ENCODE measurements at regions not wholly inside any gene's neighbourhood (a gene's known extent, or its start where the extent isn't known, plus 50 kb on each side); places are given as distances from the start of the nearest gene placed in this dataset.
A peak's percentile ranks its signal among the peaks of the same experiment; 100 is the strongest.

GRCh38 chr2:64228126-64228678 lies 84.0 kb upstream of the PELI1 start:
- H3K4me1 ChIP-seq (ENCODE audit: insufficient read depth, low read length): peaks cover 17% of the 10 kb centered on the region
- Mint-ChIP-seq H3K4me1 (peaks cover 9 to 27% (median 16%) of the 10 kb centered on the region in 4 donors), H3K27me3 (peaks cover 0 to 4% of the 10 kb centered on the region in 2 donors), H3K9me3 (no peaks in the 10 kb centered on the region), H3K36me3 (no peaks in the 10 kb centered on the region), H3K4me3 (peak overlapping the region; percentile 90 to 95 (median 93)), H3K27ac (peak overlapping the region; percentile 74 to 96 (median 93))
- H3K27ac ChIP-seq (ENCODE audit: low read depth, low read length): peak overlapping the region; percentile 20
- intact Hi-C loops (cut with micrococcal nuclease): loop anchor here (2.0 kb wide), 4 partner anchors 13 to 179 kb away; no protein-coding TSS in a partner anchor
- CTCF ChIA-PET (ENCODE audit: partially characterized antibody): interaction anchor here (0.8 to 3.0 kb wide), 6 partner anchors 12 to 259 kb away, joined by 3 to 20 read pairs (median 3); no protein-coding TSS in a partner anchor
- POLR2A ChIA-PET (ENCODE audit: partially characterized antibody): interaction anchor here (1.0 to 2.5 kb wide), 4 partner anchors 9 to 85 kb away, joined by 4 to 8 read pairs (median 7); no protein-coding TSS in a partner anchor
- peak; percentile 39 to 53 (median 46) for DNase-seq
- no peaks in the 10 kb centered on the region for H3K36me3 ChIP-seq (ENCODE audit: insufficient read depth, low read length)
- no peaks in the 10 kb centered on the region for H3K9me3 ChIP-seq (ENCODE audit: control insufficient read depth in 1 of 2, low read length in 2 of 2)
- peak overlapping the region; percentile 30 to 50 for H3K4me3 ChIP-seq (ENCODE audit: low read length in 2 of 2)
- no peaks in the 10 kb centered on the region for H3K27me3 ChIP-seq (ENCODE audit: insufficient read depth, low read length)

DNA sequence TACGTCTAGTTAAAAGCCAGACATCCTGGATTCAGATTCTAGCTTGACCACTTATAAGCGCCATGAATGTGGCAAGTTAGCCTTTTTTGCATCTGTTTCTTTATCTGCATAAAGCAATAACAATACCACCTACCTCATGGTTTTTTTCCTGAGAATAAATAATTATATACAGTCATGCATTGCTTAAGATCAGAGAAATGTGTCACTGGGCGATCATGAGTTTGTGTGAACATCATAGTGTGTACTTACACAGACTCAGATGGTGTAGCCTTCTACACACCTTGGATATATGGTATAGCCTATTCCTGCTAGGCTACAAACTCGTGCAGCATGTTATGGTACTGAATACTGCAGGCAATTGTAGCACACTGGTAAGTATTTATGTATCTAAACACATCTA lies 84.7 kb upstream of the PELI1 start:
- ChIA-PET POLR2A (ENCODE audit: partially characterized antibody) (interaction anchor here (1.0 to 2.5 kb wide), 3 partner anchors 10 to 86 kb away, joined by 4 to 8 read pairs (median 8); no protein-coding TSS in a partner anchor), CTCF (ENCODE audit: partially characterized antibody) (interaction anchor here (0.8 to 3.0 kb wide), 4 partner anchors 14 to 102 kb away, joined by 3 to 20 read pairs (median 3); no protein-coding TSS in a partner anchor)
- no peak for DNase-seq
- intact Hi-C loops (cut with micrococcal nuclease): loop anchor here (2.0 kb wide), 4 partner anchors 14 to 180 kb away; no protein-coding TSS in a partner anchor
- Mint-ChIP-seq H3K9me3 (no peaks in the 10 kb centered on the region), H3K27me3 (peaks cover 0 to 4% of the 10 kb centered on the region in 2 donors), H3K36me3 (no peaks in the 10 kb centered on the region), H3K4me1 (peaks cover 8 to 23% (median 12%) of the 10 kb centered on the region in 4 donors), H3K4me3 (peak overlapping the region; percentile 90 to 95 (median 93)), H3K27ac (peak overlapping the region; percentile 74 to 96 (median 93))
- H3K4me1 ChIP-seq (ENCODE audit: insufficient read depth, low read length): peaks cover 10% of the 10 kb centered on the region
- no peaks in the 10 kb centered on the region for H3K27me3 ChIP-seq (ENCODE audit: insufficient read depth, low read length)
- H3K4me3 ChIP-seq (ENCODE audit: low read length in 2 of 2): peak overlapping the region in 1 of 2 donors; percentile 50
- peak overlapping the region; percentile 20 for H3K27ac ChIP-seq (ENCODE audit: low read depth, low read length)
- no peaks in the 10 kb centered on the region for H3K9me3 ChIP-seq (ENCODE audit: control insufficient read depth in 1 of 2, low read length in 2 of 2)
- H3K36me3 ChIP-seq (ENCODE audit: insufficient read depth, low read length): no peaks in the 10 kb centered on the region

DNA sequence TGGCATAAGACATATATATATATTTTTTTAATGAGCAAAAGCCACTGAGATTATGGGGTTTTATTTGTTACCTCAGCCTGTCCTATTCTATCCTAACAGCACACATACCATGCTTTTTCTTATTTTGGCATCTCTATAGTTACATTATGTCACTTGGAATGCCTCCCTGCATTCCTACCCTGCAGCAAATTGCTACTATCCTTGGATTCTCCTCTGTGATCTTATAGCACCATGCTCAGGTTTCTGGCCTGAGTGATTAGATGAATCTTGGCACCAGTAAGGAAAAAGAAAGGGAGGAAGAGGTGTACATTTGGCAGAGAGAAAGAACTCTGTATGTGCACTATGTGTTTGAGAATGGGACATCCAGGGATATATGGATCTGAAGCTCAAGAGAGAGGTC lies 86.3 kb upstream of the PELI1 start:
- Histone ChIP-seq H3K9me3 (ENCODE audit: control insufficient read depth in 1 of 2, low read length in 2 of 2) (no peaks in the 10 kb centered on the region), H3K4me1 (ENCODE audit: insufficient read depth, low read length) (peaks cover 10% of the 10 kb centered on the region), H3K36me3 (ENCODE audit: insufficient read depth, low read length) (no peaks in the 10 kb centered on the region), H3K27ac (ENCODE audit: low read depth, low read length) (no peak overlapping the region), H3K27me3 (ENCODE audit: insufficient read depth, low read length) (no peaks in the 10 kb centered on the region), H3K4me3 (ENCODE audit: low read length in 2 of 2) (no peak overlapping the region)
- DNase-seq: no peak
- Mint-ChIP-seq H3K9me3 (no peaks in the 10 kb centered on the region), H3K4me3 (no peak overlapping the region), H3K27me3 (peaks cover 0 to 4% of the 10 kb centered on the region in 2 donors), H3K36me3 (no peaks in the 10 kb centered on the region), H3K27ac (no peak overlapping the region), H3K4me1 (peaks cover 8 to 23% (median 12%) of the 10 kb centered on the region in 4 donors)
- intact Hi-C loops (cut with micrococcal nuclease): no loop called here
- ChIA-PET POLR2A (ENCODE audit: partially characterized antibody) (no interaction called here), CTCF (ENCODE audit: partially characterized antibody) (no interaction called here)

DNA sequence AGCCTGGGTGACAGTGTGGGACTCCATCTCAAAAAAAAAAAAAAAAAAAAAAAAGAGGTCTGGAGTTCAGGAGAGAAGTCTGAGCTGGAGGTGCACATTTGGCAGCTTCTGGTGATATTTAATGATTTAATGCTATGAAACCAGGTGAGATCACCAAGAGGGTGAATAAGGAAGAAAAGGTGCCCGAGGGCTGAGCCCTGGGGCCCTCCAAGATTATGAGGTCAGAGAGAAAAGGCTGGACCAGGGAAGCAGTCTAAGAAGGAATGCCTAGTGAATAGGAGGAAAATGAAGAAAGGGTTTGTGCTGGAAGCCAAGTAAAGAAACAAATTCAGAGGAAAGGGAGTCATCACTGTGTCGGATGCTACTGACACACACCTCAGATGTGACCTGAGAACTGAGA lies 88.0 kb upstream of the PELI1 start:
- POLR2A ChIA-PET (ENCODE audit: partially characterized antibody): no interaction called here
- Mint-ChIP-seq H3K4me3 (peak overlapping the region in 1 of 8 donors; percentile 3), H3K27me3 (peaks cover 0 to 4% of the 10 kb centered on the region in 2 donors), H3K4me1 (peaks cover 8 to 23% (median 12%) of the 10 kb centered on the region in 4 donors), H3K27ac (no peak overlapping the region), H3K9me3 (no peaks in the 10 kb centered on the region), H3K36me3 (no peaks in the 10 kb centered on the region)
- Histone ChIP-seq H3K9me3 (ENCODE audit: control insufficient read depth in 1 of 2, low read length in 2 of 2) (no peaks in the 10 kb centered on the region), H3K4me1 (ENCODE audit: insufficient read depth, low read length) (peaks cover 10% of the 10 kb centered on the region), H3K36me3 (ENCODE audit: insufficient read depth, low read length) (no peaks in the 10 kb centered on the region), H3K4me3 (ENCODE audit: low read length in 2 of 2) (no peak overlapping the region), H3K27ac (ENCODE audit: low read depth, low read length) (no peak overlapping the region), H3K27me3 (ENCODE audit: insufficient read depth, low read length) (no peaks in the 10 kb centered on the region)
- intact Hi-C loops (cut with micrococcal nuclease): no loop called here
- CTCF ChIA-PET (ENCODE audit: partially characterized antibody): no interaction called here
- no peak for DNase-seq

DNA sequence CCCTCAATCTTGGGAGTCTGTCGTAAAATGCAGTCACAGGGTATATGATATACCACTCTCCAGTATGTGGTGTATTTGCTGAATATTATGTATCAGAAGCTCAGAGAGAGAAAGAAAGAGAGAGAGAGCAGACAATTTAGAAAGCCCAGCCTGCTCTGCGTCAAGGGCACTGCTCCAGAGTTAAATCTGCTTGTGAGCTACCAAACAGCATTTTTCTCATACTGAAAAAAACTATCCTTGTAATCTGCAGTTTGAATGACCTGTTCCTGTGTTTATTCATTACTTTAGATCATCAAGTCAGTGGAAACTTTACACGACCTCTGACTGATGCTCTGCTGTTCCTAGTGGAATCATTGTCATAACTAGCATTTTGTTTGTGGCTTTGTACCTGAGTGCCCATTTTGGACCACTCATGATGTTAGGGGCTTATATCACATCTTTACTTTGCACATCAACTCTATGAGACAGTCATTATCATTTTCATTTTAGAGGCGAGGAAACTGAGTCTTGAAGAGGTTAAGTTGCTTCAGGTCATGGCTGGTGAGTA lies 89.2 kb upstream of the PELI1 start:
- Mint-ChIP-seq H3K27me3 (peaks cover 0 to 4% of the 10 kb centered on the region in 2 donors), H3K9me3 (no peaks in the 10 kb centered on the region), H3K27ac (peak overlapping the region in 1 of 7 donors; percentile 1), H3K36me3 (no peaks in the 10 kb centered on the region), H3K4me3 (no peak overlapping the region), H3K4me1 (peaks cover 5 to 15% (median 5%) of the 10 kb centered on the region in 4 donors)
- Histone ChIP-seq H3K27ac (ENCODE audit: low read depth, low read length) (no peak overlapping the region), H3K4me1 (ENCODE audit: insufficient read depth, low read length) (peaks cover 5% of the 10 kb centered on the region), H3K27me3 (ENCODE audit: insufficient read depth, low read length) (no peaks in the 10 kb centered on the region), H3K4me3 (ENCODE audit: low read length in 2 of 2) (no peak overlapping the region), H3K36me3 (ENCODE audit: insufficient read depth, low read length) (no peaks in the 10 kb centered on the region), H3K9me3 (ENCODE audit: control insufficient read depth in 1 of 2, low read length in 2 of 2) (no peaks in the 10 kb centered on the region)
- intact Hi-C loops (cut with micrococcal nuclease): no loop called here
- CTCF ChIA-PET (ENCODE audit: partially characterized antibody): interaction anchor here (0.6 to 1.6 kb wide), 3 partner anchors 9 to 80 kb away, joined by 3 read pairs; no protein-coding TSS in a partner anchor
- DNase-seq: no peak
- POLR2A ChIA-PET (ENCODE audit: partially characterized antibody): no interaction called here

DNA sequence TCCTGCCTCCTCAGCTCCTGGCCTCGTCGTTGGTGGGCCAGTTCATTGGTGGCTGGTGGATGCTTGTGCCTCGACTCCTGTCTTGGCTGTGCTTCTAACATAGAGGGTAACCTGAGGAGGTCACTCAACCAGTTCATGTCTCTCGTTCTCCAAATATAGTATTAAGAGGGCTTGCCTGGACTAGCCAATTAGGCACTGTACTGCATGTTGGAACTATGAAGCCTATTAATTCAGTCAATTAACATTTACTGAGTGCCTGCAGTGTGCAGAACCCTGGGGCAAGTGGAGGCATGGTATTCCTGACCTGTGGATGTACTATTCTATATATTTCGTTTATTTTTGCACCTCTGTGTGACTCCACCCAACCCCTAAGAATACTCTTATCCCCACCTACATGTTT lies 89.9 kb upstream of the PELI1 start:
- peaks cover 0 to 4% of the 10 kb centered on the region in 2 donors for H3K27me3 Mint-ChIP-seq
- POLR2A ChIA-PET (ENCODE audit: partially characterized antibody): no interaction called here
- no peaks in the 10 kb centered on the region for H3K4me1 ChIP-seq (ENCODE audit: insufficient read depth, low read length)
- H3K9me3 Mint-ChIP-seq: no peaks in the 10 kb centered on the region
- H3K9me3 ChIP-seq (ENCODE audit: control insufficient read depth in 1 of 2, low read length in 2 of 2): no peaks in the 10 kb centered on the region
- intact Hi-C loops (cut with micrococcal nuclease): no loop called here
- no peaks in the 10 kb centered on the region for H3K36me3 ChIP-seq (ENCODE audit: insufficient read depth, low read length)
- H3K4me3 ChIP-seq (ENCODE audit: low read length in 2 of 2): no peak overlapping the region
- CTCF ChIA-PET (ENCODE audit: partially characterized antibody): interaction anchor here (1.5 to 1.6 kb wide), 2 partner anchors 8 to 11 kb away, joined by 3 read pairs; no protein-coding TSS in a partner anchor
- H3K36me3 Mint-ChIP-seq: no peaks in the 10 kb centered on the region
- H3K27ac ChIP-seq (ENCODE audit: low read depth, low read length): no peak overlapping the region
- H3K27ac Mint-ChIP-seq: no peak overlapping the region
- peaks cover 0 to 10% (median 2%) of the 10 kb centered on the region in 4 donors for H3K4me1 Mint-ChIP-seq
- no peak overlapping the region for H3K4me3 Mint-ChIP-seq
- DNase-seq: no peak
- H3K27me3 ChIP-seq (ENCODE audit: insufficient read depth, low read length): no peaks in the 10 kb centered on the region

GRCh38 chr2:64234785-64235184 lies 90.6 kb upstream of the PELI1 start:
- H3K4me3 ChIP-seq (ENCODE audit: low read length in 2 of 2): no peak overlapping the region
- no peaks in the 10 kb centered on the region for H3K27me3 ChIP-seq (ENCODE audit: insufficient read depth, low read length)
- H3K9me3 ChIP-seq (ENCODE audit: control insufficient read depth in 1 of 2, low read length in 2 of 2): no peaks in the 10 kb centered on the region
- no peak for DNase-seq
- ChIA-PET POLR2A (ENCODE audit: partially characterized antibody) (no interaction called here), CTCF (ENCODE audit: partially characterized antibody) (no interaction called here)
- H3K36me3 ChIP-seq (ENCODE audit: insufficient read depth, low read length): no peaks in the 10 kb centered on the region
- H3K36me3 Mint-ChIP-seq: no peaks in the 10 kb centered on the region
- no peaks in the 10 kb centered on the region for H3K9me3 Mint-ChIP-seq
- no peak overlapping the region for H3K4me3 Mint-ChIP-seq
- no peaks in the 10 kb centered on the region for H3K4me1 ChIP-seq (ENCODE audit: insufficient read depth, low read length)
- no peak overlapping the region for H3K27ac Mint-ChIP-seq
- H3K27ac ChIP-seq (ENCODE audit: low read depth, low read length): no peak overlapping the region
- H3K27me3 Mint-ChIP-seq: peaks cover 0 to 4% of the 10 kb centered on the region in 2 donors
- H3K4me1 Mint-ChIP-seq: peaks cover 0 to 8% (median 2%) of the 10 kb centered on the region in 4 donors
- intact Hi-C loops (cut with micrococcal nuclease): no loop called here
